CD4-positive, alpha-beta memory T cell (primary cell): ENCODE measurements at regions not wholly inside any gene's neighbourhood (a gene's known extent, or its start where the extent isn't known, plus 50 kb on each side); places are given as distances from the start of the nearest gene placed in this dataset.

Experiments
- CTCF ChIA-PET: fragments of 350-600 bp; sonication (Branson Sonifier 250); formaldehyde crosslinking; loops from one replicate; lab custom pipeline; 2021; ENCODE audit warnings: inconsistent platforms; ENCODE audit not compliant: partially characterized antibody; lab: Charles Lee
- POLR2A ChIA-PET: fragments of 350-600 bp; sonication (Branson Sonifier 250); formaldehyde crosslinking; loops from one replicate; lab custom pipeline; 2021; ENCODE audit not compliant: partially characterized antibody; lab: Charles Lee
- DNase-seq, 5 donors: peaks; one replicate each; pipeline versions ENCODE4 v3.0.0 to v3.0.0-alpha.2; 2020 to 2022; ENCODE audit warnings: mixed read lengths in 1 of 5
- H3K27ac ChIP-seq: one replicate; pipeline ENCODE4 v1.7.0; 2013; ENCODE audit warnings: low read depth, low read length
- H3K27me3 ChIP-seq: 2 replicates; pipeline ENCODE4 v1.7.0; 2013; ENCODE audit warnings: mild to moderate bottlenecking, low read length, moderate library complexity; ENCODE audit not compliant: insufficient read depth
- H3K36me3 ChIP-seq: 2 replicates; pipeline ENCODE4 v1.7.0; 2013; ENCODE audit warnings: mild to moderate bottlenecking, low read length, moderate library complexity; ENCODE audit not compliant: insufficient read depth
- H3K4me1 ChIP-seq: 2 replicates; pipeline ENCODE4 v1.7.0; 2013; ENCODE audit warnings: mild to moderate bottlenecking, low read length, moderate library complexity; ENCODE audit not compliant: insufficient read depth
- H3K4me3 ChIP-seq, 2 donors: one replicate each; pipeline ENCODE4 v1.7.0; 2013; ENCODE audit warnings: low read length in 2 of 2, mild to moderate bottlenecking in 1 of 2
- H3K9me3 ChIP-seq, 2 donors: one replicate each; pipeline ENCODE4 v1.7.0; 2013; ENCODE audit warnings: low read length in 2 of 2, control low read depth in 1 of 2; ENCODE audit not compliant: control insufficient read depth in 1 of 2
- H3K27ac Mint-ChIP-seq, 7 donors: one replicate each; pipeline ENCODE4 v1.8.0; 2020 to 2021; ENCODE audit warnings: mixed read lengths in 7 of 7, mild to moderate bottlenecking in 6 of 7, inconsistent platforms in 3 of 7, moderate library complexity in 3 of 7
- H3K27me3 Mint-ChIP-seq, 2 donors: one replicate each; pipeline ENCODE4 v1.8.0; 2020 to 2021; ENCODE audit warnings: mixed read lengths in 2 of 2
- H3K36me3 Mint-ChIP-seq, 2 donors: one replicate each; pipeline ENCODE4 v1.8.0; 2020 to 2021; ENCODE audit warnings: mixed read lengths in 2 of 2, inconsistent platforms in 1 of 2, mild to moderate bottlenecking in 1 of 2
- H3K4me1 Mint-ChIP-seq, 4 donors: one replicate each; pipeline ENCODE4 v1.8.0; 2020 to 2021; ENCODE audit warnings: mixed read lengths in 4 of 4, mild to moderate bottlenecking in 1 of 4
- H3K4me3 Mint-ChIP-seq, 8 donors: one replicate each; pipeline ENCODE4 v1.8.0; 2020 to 2021; ENCODE audit warnings: mixed read lengths in 8 of 8, mild to moderate bottlenecking in 7 of 8, moderate library complexity in 6 of 8, inconsistent platforms in 3 of 8
- H3K9me3 Mint-ChIP-seq, 8 donors: one replicate each; pipeline ENCODE4 v1.8.0; 2020 to 2021; ENCODE audit warnings: mixed read lengths in 8 of 8, mild to moderate bottlenecking in 5 of 8, inconsistent platforms in 3 of 8, moderate library complexity in 1 of 8
- intact Hi-C: fragments of 100-400 bp; cut with micrococcal nuclease; formaldehyde crosslinking; loops from one replicate; pipeline ENCODE4 v1.15.1; 2023

GRCh38 chr4:57401586-57401985 lies 291.4 kb upstream of the IGFBP7 start:
- H3K27ac Mint-ChIP-seq, result no peak overlapping the region
- CTCF ChIA-PET, result interaction anchor here (1.4 kb wide), 1 partner anchor 18 kb away, joined by 3 read pairs; no protein-coding TSS in a partner anchor

GRCh38 chr4:57378766-57379165 lies 268.6 kb upstream of the IGFBP7 start:
- no peaks in the 10 kb centered on the region for H3K27me3 Mint-ChIP-seq
- no peaks in the 10 kb centered on the region for H3K36me3 ChIP-seq
- peaks cover 0 to 9% (median under 1%) of the 10 kb centered on the region in 8 donors for H3K9me3 Mint-ChIP-seq
- ChIA-PET POLR2A (no interaction called here), CTCF (no interaction called here)
- no peak overlapping the region for H3K27ac Mint-ChIP-seq
- DNase-seq, result no peak
- no peaks in the 10 kb centered on the region for H3K9me3 ChIP-seq
- H3K4me1 ChIP-seq, result no peaks in the 10 kb centered on the region
- no peaks in the 10 kb centered on the region for H3K36me3 Mint-ChIP-seq
- intact Hi-C loops, result no loop called here
- H3K4me1 Mint-ChIP-seq, result no peaks in the 10 kb centered on the region
- H3K27ac ChIP-seq, result no peak overlapping the region
- no peaks in the 10 kb centered on the region for H3K27me3 ChIP-seq
- H3K4me3 Mint-ChIP-seq, result no peak overlapping the region
- no peak overlapping the region for H3K4me3 ChIP-seq

More at GRCh38 chr4:57401586-57401985, 291.4 kb upstream of the IGFBP7 start:
- intact Hi-C loops, result no loop called here
- no peak for DNase-seq
- POLR2A ChIA-PET, result no interaction called here
- Histone ChIP-seq H3K4me3 (no peak overlapping the region), H3K4me1 (no peaks in the 10 kb centered on the region), H3K36me3 (no peaks in the 10 kb centered on the region), H3K9me3 (no peaks in the 10 kb centered on the region), H3K27me3 (no peaks in the 10 kb centered on the region), H3K27ac (no peak overlapping the region)
- Mint-ChIP-seq H3K27me3 (no peaks in the 10 kb centered on the region), H3K4me1 (no peaks in the 10 kb centered on the region), H3K9me3 (peaks cover 0 to 5% (median 0%) of the 10 kb centered on the region in 8 donors), H3K36me3 (no peaks in the 10 kb centered on the region), H3K4me3 (no peak overlapping the region)

- Histone ChIP-seq H3K27ac (no peak overlapping the region), H3K4me3 (no peak overlapping the region), H3K9me3 (no peaks in the 10 kb centered on the region), H3K36me3 (no peaks in the 10 kb centered on the region), H3K4me1 (no peaks in the 10 kb centered on the region), H3K27me3 (no peaks in the 10 kb centered on the region)
- no peaks in the 10 kb centered on the region for H3K27me3 Mint-ChIP-seq
- no peak for DNase-seq
- no peak overlapping the region for H3K4me3 Mint-ChIP-seq
- no peaks in the 10 kb centered on the region for H3K36me3 Mint-ChIP-seq
- H3K4me1 Mint-ChIP-seq, result no peaks in the 10 kb centered on the region
- intact Hi-C loops, result no loop called here
- H3K27ac Mint-ChIP-seq, result no peak overlapping the region
- CTCF ChIA-PET, result no interaction called here
- peaks cover 0 to 9% (median under 1%) of the 10 kb centered on the region in 8 donors for H3K9me3 Mint-ChIP-seq
- POLR2A ChIA-PET, result no interaction called here
These were observed 264.8 kb upstream of the IGFBP7 start for GRCh38 chr4:57374866-57375595.

GRCh38 chr4:57373991-57374390 lies 263.8 kb upstream of the IGFBP7 start:
- H3K36me3 Mint-ChIP-seq, result no peaks in the 10 kb centered on the region
- CTCF ChIA-PET, result no interaction called here
- no peak overlapping the region for H3K4me3 Mint-ChIP-seq
- Histone ChIP-seq H3K4me1 (no peaks in the 10 kb centered on the region), H3K27me3 (no peaks in the 10 kb centered on the region), H3K27ac (no peak overlapping the region), H3K9me3 (no peaks in the 10 kb centered on the region), H3K4me3 (no peak overlapping the region), H3K36me3 (no peaks in the 10 kb centered on the region)
- POLR2A ChIA-PET, result no interaction called here
- no peak for DNase-seq
- no peaks in the 10 kb centered on the region for H3K4me1 Mint-ChIP-seq
- H3K27ac Mint-ChIP-seq, result no peak overlapping the region
- H3K9me3 Mint-ChIP-seq, result peaks cover 0 to 9% (median under 1%) of the 10 kb centered on the region in 8 donors
- no peaks in the 10 kb centered on the region for H3K27me3 Mint-ChIP-seq
- intact Hi-C loops, result no loop called here

GRCh38 chr4:57371671-57372070 lies 261.5 kb upstream of the IGFBP7 start:
- Histone ChIP-seq H3K27ac (no peak overlapping the region), H3K36me3 (no peaks in the 10 kb centered on the region), H3K4me1 (no peaks in the 10 kb centered on the region), H3K27me3 (no peaks in the 10 kb centered on the region), H3K4me3 (no peak overlapping the region), H3K9me3 (no peaks in the 10 kb centered on the region)
- peaks cover 0 to 9% (median under 1%) of the 10 kb centered on the region in 8 donors for H3K9me3 Mint-ChIP-seq
- H3K36me3 Mint-ChIP-seq, result no peaks in the 10 kb centered on the region
- no peak for DNase-seq
- no peaks in the 10 kb centered on the region for H3K27me3 Mint-ChIP-seq
- H3K27ac Mint-ChIP-seq, result no peak overlapping the region
- ChIA-PET POLR2A (no interaction called here), CTCF (no interaction called here)
- H3K4me3 Mint-ChIP-seq, result no peak overlapping the region
- H3K4me1 Mint-ChIP-seq, result no peaks in the 10 kb centered on the region
- intact Hi-C loops, result no loop called here

GRCh38 chr4:57370691-57371090 lies 260.5 kb upstream of the IGFBP7 start:
- no peaks in the 10 kb centered on the region for H3K9me3 ChIP-seq

GRCh38 chr4:57369446-57369845 lies 259.3 kb upstream of the IGFBP7 start:
- H3K4me3 ChIP-seq, result no peak overlapping the region
- H3K27me3 Mint-ChIP-seq, result no peaks in the 10 kb centered on the region
- no peaks in the 10 kb centered on the region for H3K27me3 ChIP-seq
- H3K4me1 ChIP-seq, result no peaks in the 10 kb centered on the region
- no peaks in the 10 kb centered on the region for H3K36me3 ChIP-seq
- no peak overlapping the region for H3K27ac ChIP-seq
- intact Hi-C loops, result no loop called here
- POLR2A ChIA-PET, result no interaction called here
- no peak overlapping the region for H3K27ac Mint-ChIP-seq
- H3K4me1 Mint-ChIP-seq, result no peaks in the 10 kb centered on the region
- CTCF ChIA-PET, result interaction anchor here (1.0 kb wide), 1 partner anchor 205 kb away, joined by 5 read pairs; no protein-coding TSS in a partner anchor
- H3K9me3 ChIP-seq, result no peaks in the 10 kb centered on the region
- H3K9me3 Mint-ChIP-seq, result peaks cover 0 to 5% (median 0%) of the 10 kb centered on the region in 8 donors
- H3K4me3 Mint-ChIP-seq, result no peak overlapping the region
- DNase-seq, result no peak
- H3K36me3 Mint-ChIP-seq, result no peaks in the 10 kb centered on the region

More at GRCh38 chr4:57370691-57371090, 260.5 kb upstream of the IGFBP7 start:
- Mint-ChIP-seq H3K36me3 (no peaks in the 10 kb centered on the region), H3K27ac (no peak overlapping the region), H3K9me3 (peaks cover 0 to 9% (median under 1%) of the 10 kb centered on the region in 8 donors), H3K4me1 (no peaks in the 10 kb centered on the region), H3K27me3 (no peaks in the 10 kb centered on the region), H3K4me3 (no peak overlapping the region)
- Histone ChIP-seq H3K36me3 (no peaks in the 10 kb centered on the region), H3K27me3 (no peaks in the 10 kb centered on the region), H3K27ac (no peak overlapping the region), H3K4me3 (no peak overlapping the region), H3K4me1 (no peaks in the 10 kb centered on the region)
- CTCF ChIA-PET, result interaction anchor here (1.0 kb wide), 1 partner anchor 207 kb away, joined by 5 read pairs; no protein-coding TSS in a partner anchor
- POLR2A ChIA-PET, result no interaction called here
- intact Hi-C loops, result no loop called here
- DNase-seq, result no peak
